Thyroid gland (tissue), 4 donors: ENCODE measurements at regions not wholly inside any gene's neighbourhood (a gene's known extent, or its start where the extent isn't known, plus 50 kb on each side); places are given as distances from the start of the nearest gene placed in this dataset.

Source experiments
- POLR2A ChIP-seq, 2 donors: fragments of 450-650 bp; IDR thresholded peaks; one replicate each; pipeline ENCODE4 v1.6.1; 2017; ENCODE audit warnings: antibody characterized with exemption in 2 of 2, mild to moderate bottlenecking in 2 of 2, moderate library complexity in 1 of 2
- TF ChIP-seq, protein P1 (sequence below), 6 experiments: fragments of 200-600 bp in 3 of 6; fragments of 450-650 bp in 3 of 6; sonication (generic) in 3 of 6; IDR thresholded peaks; one replicate each; pipeline ENCODE4 v1.5.1; 2016 to 2019; ENCODE audit warnings: antibody characterized with exemption in 6 of 6, mild to moderate bottlenecking in 2 of 6, inconsistent platforms in 1 of 6, moderate library complexity in 1 of 6

DNA sequence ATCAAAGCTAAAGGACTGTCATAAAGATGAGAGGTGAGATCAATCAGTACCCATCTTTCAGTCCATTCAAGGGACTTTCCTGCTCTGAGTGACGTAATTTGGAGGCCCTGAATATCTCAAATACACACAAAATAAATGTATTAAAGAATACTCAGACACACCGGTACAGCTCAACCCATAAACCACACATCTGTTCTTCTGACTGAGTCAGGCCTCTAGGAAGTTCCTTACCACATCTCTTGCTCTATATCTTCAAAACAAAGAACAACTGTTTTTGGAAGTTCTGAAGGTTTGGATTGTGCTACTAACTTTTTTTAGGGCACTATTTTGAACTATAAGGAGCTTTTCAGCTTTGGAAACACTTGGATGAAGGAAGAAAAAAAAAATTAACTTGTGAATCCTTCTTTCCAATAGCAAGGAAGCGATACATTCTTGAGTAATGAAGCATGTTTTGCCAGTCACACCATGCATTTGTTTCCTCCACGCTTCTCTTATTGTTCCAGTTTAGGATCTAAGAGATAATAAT lies 866.5 kb upstream of the VRK2 start:
- TF ChIP-seq, protein P1, sequence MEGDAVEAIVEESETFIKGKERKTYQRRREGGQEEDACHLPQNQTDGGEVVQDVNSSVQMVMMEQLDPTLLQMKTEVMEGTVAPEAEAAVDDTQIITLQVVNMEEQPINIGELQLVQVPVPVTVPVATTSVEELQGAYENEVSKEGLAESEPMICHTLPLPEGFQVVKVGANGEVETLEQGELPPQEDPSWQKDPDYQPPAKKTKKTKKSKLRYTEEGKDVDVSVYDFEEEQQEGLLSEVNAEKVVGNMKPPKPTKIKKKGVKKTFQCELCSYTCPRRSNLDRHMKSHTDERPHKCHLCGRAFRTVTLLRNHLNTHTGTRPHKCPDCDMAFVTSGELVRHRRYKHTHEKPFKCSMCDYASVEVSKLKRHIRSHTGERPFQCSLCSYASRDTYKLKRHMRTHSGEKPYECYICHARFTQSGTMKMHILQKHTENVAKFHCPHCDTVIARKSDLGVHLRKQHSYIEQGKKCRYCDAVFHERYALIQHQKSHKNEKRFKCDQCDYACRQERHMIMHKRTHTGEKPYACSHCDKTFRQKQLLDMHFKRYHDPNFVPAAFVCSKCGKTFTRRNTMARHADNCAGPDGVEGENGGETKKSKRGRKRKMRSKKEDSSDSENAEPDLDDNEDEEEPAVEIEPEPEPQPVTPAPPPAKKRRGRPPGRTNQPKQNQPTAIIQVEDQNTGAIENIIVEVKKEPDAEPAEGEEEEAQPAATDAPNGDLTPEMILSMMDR (IDR thresholded peaks at IDR 0.05), result no peak
- no peak for TF ChIP-seq POLR2A (IDR thresholded peaks at IDR 0.05)
